PFSK-1 (cell line): ENCODE measurements at regions not wholly inside any gene's neighbourhood (a gene's known extent, or its start where the extent isn't known, plus 50 kb on each side); places are given as distances from the start of the nearest gene placed in this dataset.

Source experiments
- FOXP2 ChIP-seq: optimal IDR thresholded peaks from 2 replicates; pipeline ENCODE3; 2011; ENCODE audit warnings: borderline replicate concordance, control low read depth, inconsistent platforms; ENCODE audit not compliant: insufficient read depth; ENCODE audit errors: extremely low read length, extremely low read depth
- POLR2AphosphoS5 ChIP-seq: IDR thresholded peaks from 2 replicates; pipeline ENCODE4 v1.6.1; 2012; ENCODE audit warnings: low read depth, mild to moderate bottlenecking, control low read depth, low read length, moderate library complexity
- SIN3A ChIP-seq: IDR thresholded peaks from 2 replicates; pipeline ENCODE4 v1.6.1; 2012; ENCODE audit warnings: mild to moderate bottlenecking, low read length, moderate library complexity, borderline replicate concordance; ENCODE audit not compliant: insufficient read depth
- TAF1 ChIP-seq: IDR thresholded peaks from 2 replicates; pipeline ENCODE4 v1.6.1; 2012; ENCODE audit warnings: low read length, control low read depth, borderline replicate concordance; ENCODE audit not compliant: insufficient read depth
- TF ChIP-seq, protein P1 (sequence below), 2 experiments: IDR thresholded peaks; 2 replicates each; pipeline versions ENCODE4 v1.6.1 to v1.8.0; 2011 to 2012; ENCODE audit warnings: low read depth in 2 of 2, low read length in 2 of 2, control low read depth in 1 of 2, inconsistent platforms in 1 of 2, mild to moderate bottlenecking in 1 of 2, moderate library complexity in 1 of 2; ENCODE audit not compliant: insufficient read depth in 1 of 2

DNA sequence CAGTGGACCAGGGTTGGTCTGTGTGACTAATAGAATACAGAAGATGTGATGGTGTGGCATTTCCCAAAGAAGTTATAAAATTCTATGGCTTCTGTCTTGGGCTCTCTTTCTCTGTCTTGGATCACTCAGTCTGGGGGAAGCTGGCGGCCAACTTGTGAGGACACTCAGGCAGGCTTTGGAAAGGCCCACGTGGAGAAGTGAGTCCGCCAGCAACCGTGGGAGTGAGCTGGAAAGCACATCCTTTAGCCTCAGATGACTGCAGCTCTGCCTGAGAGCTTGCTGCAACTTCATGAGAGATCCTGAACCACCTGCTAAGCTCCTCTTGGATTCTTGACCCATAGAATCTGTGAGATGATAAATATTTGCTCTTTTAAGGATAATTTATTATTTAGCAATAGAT is 72.0 kb upstream of the RASGRP1 start:
- no peak for TF ChIP-seq SIN3A

DNA sequence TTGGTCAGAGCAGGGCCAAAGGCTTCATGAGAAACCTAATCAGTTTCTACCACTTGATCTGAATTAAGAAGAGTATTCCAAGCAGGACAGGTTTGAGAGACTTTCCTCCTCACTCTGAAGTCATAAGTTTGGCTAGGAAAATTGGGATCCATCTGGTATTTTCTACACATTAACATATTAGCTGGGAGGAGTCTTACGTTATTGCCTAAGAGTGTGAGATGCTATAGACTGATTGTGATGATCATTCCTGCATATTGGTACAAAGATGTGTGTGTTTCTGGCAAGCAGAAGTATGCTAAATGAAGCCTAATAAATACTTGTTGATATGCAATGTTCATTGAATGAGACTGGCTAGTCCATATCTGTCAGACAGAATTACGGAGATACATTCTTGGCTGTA is 73.5 kb upstream of the RASGRP1 start:
- no peak for TF ChIP-seq TAF1
- TF ChIP-seq SIN3A, result no peak
- TF ChIP-seq POLR2AphosphoS5, result no peak
- TF ChIP-seq, protein P1, sequence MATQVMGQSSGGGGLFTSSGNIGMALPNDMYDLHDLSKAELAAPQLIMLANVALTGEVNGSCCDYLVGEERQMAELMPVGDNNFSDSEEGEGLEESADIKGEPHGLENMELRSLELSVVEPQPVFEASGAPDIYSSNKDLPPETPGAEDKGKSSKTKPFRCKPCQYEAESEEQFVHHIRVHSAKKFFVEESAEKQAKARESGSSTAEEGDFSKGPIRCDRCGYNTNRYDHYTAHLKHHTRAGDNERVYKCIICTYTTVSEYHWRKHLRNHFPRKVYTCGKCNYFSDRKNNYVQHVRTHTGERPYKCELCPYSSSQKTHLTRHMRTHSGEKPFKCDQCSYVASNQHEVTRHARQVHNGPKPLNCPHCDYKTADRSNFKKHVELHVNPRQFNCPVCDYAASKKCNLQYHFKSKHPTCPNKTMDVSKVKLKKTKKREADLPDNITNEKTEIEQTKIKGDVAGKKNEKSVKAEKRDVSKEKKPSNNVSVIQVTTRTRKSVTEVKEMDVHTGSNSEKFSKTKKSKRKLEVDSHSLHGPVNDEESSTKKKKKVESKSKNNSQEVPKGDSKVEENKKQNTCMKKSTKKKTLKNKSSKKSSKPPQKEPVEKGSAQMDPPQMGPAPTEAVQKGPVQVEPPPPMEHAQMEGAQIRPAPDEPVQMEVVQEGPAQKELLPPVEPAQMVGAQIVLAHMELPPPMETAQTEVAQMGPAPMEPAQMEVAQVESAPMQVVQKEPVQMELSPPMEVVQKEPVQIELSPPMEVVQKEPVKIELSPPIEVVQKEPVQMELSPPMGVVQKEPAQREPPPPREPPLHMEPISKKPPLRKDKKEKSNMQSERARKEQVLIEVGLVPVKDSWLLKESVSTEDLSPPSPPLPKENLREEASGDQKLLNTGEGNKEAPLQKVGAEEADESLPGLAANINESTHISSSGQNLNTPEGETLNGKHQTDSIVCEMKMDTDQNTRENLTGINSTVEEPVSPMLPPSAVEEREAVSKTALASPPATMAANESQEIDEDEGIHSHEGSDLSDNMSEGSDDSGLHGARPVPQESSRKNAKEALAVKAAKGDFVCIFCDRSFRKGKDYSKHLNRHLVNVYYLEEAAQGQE (IDR thresholded peaks at IDR 0.05; ENCODE audit: insufficient read depth in 1 of 2, low read depth in 2 of 2, low read length in 2 of 2), result no peak
- no peak for TF ChIP-seq FOXP2

DNA sequence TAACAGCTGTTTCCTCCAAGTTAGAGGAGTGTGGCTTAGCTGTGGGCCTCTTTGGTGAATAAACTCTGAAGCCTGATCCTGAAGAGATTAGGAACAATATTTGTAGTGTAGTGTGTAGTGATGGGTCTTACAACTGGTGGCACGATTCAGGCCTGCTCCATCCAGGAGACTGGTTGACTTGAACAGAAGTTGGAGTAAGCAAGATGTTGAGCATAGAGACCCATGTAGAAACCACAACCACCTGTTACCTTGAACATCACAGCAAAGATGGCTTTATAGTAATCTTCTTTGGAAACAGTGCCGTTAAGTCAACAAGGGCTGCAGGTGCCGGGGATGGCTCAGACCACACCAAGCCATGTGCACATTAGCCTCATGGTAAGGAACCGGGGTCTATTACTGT is 74.2 kb upstream of the RASGRP1 start:
- no peak for TF ChIP-seq TAF1
- TF ChIP-seq, protein P1 (IDR thresholded peaks at IDR 0.05; ENCODE audit: insufficient read depth in 1 of 2, low read depth in 2 of 2, low read length in 2 of 2), result no peak
- TF ChIP-seq POLR2AphosphoS5, result no peak
- no peak for TF ChIP-seq SIN3A
- TF ChIP-seq FOXP2, result no peak

- TF ChIP-seq POLR2AphosphoS5 (no peak), FOXP2 (no peak), SIN3A (no peak), TAF1 (no peak)
- TF ChIP-seq, protein P1 (IDR thresholded peaks at IDR 0.05; ENCODE audit: insufficient read depth in 1 of 2, low read depth in 2 of 2, low read length in 2 of 2), result no peak
Measured at GRCh38 chr15:38642689-38643270, 78.2 kb upstream of the RASGRP1 start.

- TF ChIP-seq FOXP2 (no peak), SIN3A (no peak), POLR2AphosphoS5 (no peak), TAF1 (no peak)
- TF ChIP-seq, protein P1 (IDR thresholded peaks at IDR 0.05; ENCODE audit: insufficient read depth in 1 of 2, low read depth in 2 of 2, low read length in 2 of 2), result no peak
Measured at GRCh38 chr15:38646716-38647115, 82.1 kb upstream of the RASGRP1 start.
